M059J (cell line): ENCODE measurements at regions not wholly inside any gene's neighbourhood (a gene's known extent, or its start where the extent isn't known, plus 50 kb on each side); places are given as distances from the start of the nearest gene placed in this dataset.

Source experiments
- DNase-seq: peaks from one replicate; pipeline ENCODE4 v3.0.0-alpha.2; 2012; ENCODE audit warnings: low read depth

DNA sequence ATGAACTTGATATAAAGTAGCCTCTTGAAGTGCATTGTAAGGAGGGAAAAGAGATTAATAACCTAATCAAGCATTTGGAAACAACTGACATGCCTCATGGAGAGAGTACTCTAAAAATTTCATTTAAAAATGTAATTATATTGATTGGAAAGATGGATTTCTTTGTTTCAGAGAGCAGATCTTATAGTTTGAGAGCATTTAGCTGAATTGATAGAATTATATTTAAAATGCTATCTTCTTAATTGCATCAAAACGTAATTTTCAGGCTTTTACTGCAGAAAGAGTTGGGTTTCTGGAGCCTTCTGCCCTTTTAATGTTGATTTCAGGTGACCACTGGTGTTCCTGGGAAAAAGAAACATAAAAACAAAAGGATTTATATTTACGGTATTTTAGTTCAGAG, 130.6 kb downstream of the EDN3 start:
- no peak for DNase-seq

DNA sequence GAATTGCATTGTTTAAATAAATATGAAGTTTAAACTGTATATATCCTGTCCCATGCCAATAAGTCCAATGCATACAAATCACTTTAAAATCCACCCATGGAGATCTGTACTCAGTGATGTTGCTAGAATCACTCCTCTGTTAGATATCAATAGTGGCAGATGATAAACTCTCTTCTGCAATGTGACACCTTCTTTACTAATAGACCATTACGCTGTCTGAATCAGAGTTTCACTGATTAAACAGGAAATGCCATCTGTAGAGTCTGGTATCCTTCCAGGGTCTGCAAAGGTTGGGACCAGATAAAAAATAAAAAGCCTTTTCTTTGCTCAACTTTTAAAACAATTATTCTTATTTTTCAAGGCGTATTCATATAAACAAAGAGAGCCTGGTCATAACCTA, 134.5 kb downstream of the EDN3 start:
- DNase-seq = peak; percentile 16

DNA sequence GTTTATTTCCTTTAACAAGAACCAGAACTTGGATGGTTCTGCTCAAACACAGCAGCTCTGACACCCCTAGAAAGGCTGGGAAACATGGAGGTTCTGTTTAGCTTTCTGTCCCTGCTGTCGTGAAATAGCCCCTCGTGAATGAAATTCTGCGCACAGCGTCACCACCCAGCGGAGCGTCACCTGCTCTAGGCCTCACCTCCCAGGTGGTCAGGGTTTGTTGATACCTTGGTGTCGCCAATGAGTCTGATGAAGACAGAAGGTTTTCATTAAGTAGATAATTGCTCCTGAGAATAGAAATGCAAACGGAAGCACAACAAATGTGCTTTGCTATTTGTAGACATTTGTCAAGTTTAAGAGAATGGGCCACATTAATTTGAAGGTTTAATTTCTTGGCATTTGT, 135.1 kb downstream of the EDN3 start:
- no peak for DNase-seq

DNA sequence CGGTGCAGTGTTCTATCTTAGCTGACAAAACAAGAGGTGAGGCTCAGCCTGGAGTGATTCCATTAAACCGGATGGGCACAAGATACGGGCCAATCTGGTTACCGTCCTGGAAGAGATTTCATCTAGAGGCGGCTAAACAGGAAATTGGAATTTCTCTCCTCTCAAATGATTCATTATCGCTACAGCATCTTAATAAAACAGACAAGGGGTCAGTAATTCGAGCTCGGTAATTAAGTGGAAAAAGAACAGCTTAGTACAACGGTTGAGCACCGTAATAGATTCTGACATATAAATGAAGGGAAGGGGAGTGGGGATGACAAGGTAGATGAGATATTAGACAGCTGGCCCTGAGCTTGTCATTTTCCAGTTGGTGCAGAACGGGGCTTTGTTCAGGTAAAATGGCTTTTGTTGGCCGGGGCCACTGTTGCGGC, 137.2 kb downstream of the EDN3 start:
- DNase-seq = no peak

DNA sequence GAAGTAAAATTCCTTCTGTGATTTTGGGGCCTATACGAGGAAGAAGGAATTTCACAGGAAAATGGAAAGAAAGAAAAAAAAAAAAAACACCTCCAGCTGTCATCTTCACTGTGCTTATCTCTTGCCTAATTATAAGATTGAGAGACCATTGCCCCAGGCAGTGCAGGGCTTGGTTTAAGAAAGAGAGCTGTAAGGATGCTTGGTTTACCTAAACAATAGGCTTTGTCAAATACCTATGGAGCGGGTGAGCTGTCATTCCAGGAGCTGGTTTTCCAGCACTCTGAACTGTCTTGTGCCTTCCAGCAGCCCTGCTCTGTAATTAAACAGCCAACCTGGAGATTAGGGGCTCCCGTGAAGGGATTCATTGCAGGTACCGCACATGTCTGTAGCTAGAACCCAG, 137.8 kb downstream of the EDN3 start:
- DNase-seq = no peak

DNA sequence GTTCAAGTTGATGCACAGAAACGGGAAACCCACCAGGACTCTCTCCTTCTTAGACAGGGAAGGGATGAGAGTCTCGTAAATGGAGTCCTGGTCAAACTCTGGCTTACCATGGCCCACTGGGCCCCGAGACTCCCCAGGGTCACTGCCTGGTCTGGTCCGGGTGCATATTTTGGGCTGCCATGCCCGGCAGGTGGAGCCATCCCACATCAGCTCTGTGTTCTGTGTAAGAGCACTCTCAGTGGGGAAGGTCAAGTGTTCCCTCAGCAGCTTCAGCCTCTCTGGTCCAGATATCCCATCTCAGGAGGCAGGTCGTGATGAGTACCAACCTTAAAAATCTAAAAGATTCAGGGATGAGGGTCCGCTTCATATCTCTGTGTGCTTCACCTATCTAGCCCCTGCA, 138.8 kb downstream of the EDN3 start:
- DNase-seq = no peak

DNA sequence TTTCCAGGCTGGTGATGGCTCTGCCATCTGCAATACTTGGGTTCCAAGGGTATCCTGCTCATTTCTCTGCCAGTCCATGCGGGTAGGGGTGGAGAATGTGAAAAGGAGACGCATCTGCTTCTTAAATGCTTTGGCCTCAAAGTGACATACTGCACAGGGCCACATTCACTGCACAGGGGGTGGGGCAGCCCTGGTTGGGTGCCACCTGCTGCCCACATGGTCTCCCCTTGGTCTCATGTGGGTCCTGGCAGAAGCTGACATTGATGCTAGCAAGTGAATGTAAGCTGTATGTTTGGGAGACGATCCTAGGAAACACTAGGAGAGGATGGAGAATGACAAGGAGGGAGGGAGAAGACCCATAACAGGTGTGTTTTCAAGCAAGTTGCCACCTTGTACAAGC, 140.9 kb downstream of the EDN3 start:
- no peak for DNase-seq

DNA sequence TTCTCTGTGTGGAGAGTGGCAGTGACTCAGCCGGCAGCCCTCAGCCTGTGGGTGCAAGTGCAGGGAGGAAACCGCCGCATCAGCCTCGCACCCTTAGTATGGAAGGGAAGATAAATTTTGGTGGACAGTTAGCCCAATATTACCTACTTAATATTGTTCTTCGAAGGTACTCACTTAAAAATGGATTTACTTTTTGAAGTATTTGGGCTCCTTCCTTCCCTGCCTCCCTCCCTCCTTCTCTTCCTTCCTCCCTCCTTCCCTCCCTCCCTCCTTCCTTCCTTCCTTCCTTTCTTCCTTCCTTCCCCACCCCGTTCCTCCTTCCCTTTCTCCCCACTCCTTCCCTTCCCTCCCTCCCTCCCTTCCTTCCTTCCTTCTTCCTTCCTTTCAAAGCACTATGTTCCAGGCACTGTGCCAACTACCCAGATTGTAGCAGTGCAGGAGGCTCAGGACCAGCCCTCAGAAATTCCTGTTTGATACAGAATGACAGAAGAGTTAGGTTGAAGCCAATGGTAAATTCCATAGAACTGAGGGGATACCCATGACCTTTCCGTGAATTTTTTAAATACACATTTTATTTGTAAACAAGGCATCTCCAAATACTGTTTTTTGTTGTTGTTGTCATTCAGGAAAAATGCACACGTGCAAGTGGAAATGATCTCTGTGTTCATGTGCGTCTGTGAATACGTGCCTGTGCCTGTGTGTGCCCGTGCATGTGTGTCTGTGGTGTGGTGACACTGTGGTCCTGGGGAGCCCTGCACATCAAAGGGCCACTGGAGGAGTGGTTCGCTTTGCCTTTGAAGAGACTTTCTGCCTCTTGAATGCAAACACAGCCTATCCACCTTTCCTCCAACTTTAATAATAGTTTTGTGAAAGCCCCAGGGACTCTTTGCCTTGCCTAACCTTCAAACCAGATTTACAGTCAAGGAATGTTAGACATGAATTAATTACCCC, 141.7 kb downstream of the EDN3 start:
- DNase-seq = no peak

DNA sequence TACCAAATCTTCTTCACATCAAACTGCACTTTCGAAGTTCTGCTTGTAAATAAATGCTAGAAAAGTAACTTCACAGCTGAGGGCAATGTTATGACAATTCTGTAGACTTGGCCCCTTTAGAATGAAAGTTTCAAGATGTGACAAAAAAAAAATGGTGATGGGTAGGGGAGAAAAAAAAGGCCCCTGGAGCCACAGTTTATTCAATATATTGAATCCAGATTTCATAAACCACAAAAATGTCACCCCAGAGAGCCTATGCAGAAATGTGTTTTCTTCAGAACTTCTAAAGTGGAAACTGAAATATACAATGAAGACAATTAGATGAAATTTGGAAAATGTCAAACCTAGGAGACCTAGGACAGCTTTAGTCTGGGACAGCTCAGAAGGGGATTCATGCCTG, 143.1 kb downstream of the EDN3 start:
- DNase-seq = no peak

DNA sequence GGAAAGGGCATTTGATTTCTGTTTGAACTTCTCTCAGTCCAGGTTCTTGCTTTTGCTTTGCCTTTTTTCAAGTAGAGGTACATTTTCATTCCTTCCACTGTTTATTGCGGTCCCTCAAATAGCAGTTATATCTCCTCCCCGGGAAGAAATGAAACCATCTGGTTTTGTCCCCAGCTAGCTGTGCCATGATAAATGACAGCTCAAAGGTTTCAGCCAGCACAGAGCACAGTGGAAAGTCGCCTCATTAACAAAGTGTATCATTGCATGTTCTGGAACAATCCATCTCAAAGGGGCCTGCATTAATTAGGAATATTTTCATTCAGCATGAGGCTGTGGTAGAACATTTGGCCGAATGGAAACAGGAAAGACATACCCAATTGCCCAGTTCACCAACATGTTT, 146.0 kb downstream of the EDN3 start:
- no peak for DNase-seq

DNA sequence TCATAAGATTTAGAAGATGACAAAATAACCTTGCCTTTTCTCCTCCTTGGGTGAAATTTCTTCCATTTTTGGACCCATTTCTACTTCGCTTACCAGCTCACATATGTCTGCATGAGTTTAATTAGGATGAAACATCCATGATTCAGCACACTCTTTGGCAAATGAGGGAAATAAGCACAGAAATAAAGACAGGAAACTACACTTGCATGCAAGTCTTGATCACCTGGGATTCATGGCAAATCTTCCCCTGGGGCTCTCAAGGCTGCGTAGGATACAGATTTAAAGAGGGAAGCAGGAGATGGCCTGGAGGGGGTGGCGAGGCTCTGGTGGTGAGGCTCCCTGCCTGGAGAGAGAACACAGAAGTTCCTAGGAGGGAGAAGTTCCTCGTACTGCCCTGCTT, 147.8 kb downstream of the EDN3 start:
- peak; percentile 44 for DNase-seq

DNA sequence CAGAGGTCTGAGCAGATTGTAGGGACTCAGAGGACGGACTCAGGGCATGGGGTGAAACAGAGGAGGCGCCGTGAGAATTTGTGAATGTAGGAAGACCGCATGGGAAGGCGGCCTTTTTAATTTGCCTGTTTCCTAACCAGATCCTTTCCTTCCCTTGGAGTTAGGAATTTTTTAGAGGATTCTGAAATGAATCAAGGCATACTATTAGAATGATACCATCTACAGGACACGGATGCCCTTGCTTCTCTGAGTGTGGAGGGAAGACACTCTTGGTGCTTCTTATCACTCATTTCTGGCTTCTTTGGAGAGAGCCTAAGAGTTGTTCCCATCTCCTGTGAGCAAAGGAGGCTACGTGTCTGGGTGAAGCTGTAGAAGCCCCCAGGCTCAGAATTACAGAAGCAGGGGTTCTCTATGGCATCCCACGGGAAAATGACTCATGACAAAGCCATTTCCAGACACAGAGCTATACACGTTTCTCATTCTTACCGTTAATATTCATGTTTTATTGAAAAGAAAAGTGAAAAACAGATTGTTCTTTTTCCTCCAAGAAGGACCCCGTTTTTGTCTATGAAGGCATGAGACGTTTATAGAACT, 148.5 kb downstream of the EDN3 start:
- peak; percentile 23 for DNase-seq

DNA sequence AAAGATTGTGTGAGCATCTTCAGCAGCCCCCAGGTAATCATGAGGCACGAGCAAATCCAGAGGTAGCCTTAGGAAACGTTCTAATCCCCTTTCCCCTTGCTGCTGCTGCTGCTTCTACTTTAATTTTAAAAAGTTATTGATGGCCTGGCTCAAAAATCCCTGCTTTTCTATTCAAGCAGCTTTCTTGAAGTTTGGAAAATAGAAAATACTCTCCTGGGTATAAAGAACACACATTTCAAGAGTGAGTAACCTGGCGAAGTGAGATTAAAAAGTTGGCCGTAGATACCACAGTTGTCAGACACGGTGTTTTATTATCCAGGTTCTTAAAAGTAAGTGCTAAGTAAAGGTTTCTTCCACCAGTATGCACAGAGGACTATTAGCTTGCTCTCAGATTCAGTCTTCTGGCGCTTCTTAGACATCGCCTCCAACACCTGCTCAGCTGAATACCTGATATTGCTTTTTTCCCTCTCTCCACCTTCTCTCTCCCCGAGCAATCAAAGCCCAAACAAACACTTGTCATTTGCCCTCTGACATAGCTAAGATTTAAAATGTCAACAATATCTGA, 150.7 kb downstream of the EDN3 start:
- DNase-seq = no peak

DNA sequence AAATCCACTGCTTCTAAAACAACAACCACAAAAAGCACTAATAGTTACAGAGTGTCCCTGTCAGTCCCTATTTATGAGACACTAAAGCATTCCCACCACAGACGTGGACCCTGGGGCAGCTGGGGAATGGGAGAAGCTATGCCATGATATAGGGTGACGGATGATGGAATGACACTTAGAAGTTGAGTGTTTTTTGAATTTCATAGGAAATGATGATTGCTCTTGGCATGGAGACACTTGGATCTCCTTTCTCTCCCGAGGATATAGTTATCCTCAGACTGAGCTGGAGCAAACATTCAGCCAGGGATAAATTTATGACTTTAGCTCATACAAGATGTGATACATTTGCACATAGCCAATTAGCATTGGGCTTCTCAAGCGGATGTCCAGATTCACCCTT, 151.2 kb downstream of the EDN3 start:
- DNase-seq = no peak

DNA sequence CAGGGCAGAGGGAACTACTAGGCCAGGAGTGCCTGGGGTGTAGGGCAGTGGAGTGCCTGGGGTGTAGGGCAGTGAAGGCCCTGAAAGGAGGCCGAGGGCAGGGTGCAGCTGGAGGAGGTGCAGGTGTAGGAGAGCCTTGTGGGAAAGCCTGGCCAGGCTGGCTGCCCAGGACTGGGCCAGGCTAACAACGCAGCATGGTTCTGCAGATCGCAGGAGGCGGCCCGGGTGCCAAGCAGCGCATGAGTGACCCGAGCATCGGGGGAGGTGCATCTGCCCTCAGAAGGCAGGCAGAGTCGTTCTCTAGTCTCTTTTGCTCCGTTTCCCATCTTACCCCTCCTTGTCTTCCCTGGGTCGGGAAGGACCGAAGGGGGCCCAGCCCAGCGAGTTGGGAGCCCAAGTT, 151.5 kb upstream of the PHACTR3 start:
- DNase-seq = no peak

DNA sequence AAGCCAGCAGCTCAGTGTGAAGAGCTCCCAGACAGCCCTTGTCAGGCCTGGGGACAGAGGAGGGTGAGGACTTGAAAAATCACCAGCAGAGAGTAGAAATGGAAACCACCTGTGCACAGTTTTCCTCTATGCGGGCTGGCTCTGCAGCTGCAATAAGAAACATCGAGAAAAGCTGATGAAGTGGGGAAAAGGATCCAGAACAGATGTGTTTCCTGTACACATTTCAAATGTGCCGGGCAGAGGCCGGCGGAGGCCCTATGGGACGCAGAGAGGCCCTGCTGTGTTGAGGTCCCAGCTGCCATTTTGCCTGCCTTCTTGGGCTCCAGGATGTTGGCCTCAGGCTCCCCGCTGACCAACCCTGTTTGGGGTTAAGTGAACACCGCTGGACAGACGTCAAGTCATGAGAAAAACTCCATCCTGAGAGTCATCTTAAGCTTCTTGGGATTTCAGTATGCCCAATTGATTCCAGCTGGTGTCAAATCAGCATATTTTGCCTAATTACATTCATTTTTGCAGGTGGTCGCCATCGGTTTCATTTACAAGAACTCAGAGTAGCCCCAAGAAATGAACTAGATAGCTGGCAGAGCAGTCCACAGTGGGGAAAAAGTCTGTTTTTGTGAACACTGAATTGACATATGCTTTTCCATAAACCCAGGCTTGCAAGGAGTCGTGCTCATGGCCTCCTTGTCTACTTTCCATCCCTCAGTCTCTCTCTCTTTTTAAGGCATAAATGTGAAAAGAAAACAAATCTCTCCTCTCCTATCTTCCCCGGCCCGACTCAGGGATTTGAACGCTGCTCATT, 150.4 kb upstream of the PHACTR3 start:
- DNase-seq = no peak

DNA sequence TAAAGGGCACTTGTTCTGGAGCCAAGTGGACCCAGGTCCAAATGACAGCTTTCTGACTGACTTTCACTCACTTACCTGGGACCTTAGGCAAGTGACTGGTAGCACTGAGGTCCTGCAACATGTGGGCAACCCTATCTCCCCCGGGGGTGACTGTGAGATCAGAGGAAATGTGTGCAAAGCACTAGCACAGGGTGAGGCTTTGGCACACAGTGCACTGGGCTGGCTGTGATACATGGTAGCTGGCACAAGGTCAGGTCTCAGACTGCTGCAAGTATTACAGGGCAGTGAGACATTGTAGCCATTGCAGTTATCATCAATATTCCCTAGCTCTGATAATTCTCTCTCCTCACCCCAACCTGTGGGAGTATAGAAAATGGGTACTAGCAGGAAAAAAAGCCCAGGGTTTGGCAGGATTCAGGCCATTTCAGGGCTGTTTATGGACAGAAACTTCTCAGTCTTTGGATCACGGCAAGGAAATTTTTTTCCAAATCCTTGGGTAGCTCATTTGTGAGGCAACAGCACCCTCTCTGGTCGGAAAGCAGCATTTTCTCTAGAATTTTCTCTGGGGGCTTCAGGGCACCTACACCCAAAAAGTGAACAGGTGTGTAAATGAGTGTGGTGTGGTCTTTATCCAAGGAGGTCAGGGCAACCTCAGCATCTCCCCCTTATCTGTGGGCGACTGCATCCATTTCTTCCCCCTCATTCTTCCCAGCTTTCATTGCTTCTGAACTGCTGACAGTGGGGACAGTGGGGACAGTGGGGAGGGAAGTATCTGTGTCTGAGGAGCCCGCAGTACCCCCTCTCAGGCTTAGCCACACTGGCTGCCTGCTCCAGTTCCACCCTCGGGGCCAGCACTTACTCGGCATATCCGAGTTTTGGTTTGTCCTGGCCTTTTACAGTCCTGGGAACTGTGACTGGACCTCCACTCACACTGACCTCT, 148.7 kb upstream of the PHACTR3 start:
- DNase-seq = peak; percentile 12

DNA sequence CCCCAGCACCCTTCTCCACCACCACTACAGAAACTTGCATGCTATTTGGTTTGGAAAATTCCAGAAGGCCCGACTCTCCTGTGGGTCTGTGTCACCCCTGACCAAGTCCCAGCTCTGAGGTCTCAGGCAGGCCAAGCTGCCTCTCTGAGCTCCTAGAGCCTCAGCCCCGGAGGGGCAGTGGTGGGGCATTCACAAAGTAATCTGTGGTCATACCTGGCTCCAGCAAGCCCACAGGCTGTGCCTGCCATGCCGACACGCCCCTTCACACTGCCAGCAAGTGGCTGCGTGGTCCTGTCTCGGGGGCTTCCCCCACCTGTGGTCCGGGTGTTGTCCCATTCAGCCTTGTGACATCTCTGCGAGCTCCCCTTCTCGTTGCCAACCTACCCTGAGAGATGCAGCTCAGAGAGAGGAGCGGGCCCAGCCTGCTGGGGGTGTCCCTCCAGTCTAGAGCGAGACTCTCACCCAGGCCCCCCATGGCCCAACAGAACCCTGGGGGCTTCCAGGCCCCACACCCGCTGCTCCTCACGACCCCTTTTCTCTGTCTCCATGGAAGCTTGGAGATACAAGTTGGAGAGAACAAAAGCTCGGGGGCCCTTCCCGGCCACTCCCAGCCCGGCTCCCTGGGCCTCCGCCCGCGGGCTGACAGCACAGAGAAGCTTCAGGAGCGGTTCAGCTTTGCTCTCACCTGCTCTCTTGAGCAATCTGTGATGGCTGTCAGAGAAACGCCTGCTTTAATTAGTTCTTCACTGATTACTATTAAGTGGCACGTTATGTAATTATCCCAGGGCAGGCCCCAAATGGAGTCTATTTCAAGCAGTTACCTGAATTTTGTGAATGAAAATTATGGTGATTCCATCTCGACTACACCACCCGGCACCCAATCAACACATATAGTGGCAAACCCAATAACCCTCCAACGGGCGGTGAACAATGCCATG, 147.7 kb upstream of the PHACTR3 start:
- no peak for DNase-seq

DNA sequence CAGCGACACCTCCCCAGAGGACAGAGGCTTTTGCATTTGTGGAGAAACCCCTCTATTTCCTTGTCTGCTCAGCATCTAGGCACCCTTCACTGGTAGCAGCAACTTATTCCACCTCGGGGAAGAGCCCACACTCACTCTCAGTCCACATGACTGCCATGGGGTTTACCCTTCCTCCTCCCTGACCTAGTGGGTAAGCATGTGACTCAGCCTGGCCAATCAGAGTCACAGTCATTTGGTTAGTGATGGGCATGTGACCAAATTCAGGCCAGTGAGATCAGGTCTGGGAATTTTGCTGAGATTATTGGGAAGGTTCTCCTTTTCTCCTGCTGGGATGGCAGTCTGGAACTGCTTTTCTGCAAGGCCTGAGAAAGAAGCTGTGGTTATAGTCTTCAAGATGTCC, 145.7 kb upstream of the PHACTR3 start:
- DNase-seq = no peak

DNA sequence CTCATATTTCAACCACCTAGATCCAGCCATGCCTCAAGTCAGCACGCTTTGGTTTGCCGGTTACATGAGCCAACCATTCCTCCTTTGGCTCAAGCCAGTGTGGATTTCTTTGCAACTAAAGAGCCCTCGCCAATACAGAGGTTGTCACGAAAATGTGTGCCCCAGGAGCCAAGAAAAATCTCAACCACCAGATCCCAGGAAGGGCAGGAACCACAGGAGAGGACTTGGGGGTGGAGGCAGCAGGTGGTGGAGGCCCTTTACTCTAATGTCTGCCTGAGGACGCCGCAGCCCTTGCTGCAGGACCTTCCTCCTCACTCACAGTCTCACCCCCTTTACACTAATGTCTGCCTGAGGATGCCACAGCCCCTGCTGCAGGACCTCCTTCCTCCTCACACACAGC, 144.8 kb upstream of the PHACTR3 start:
- no peak for DNase-seq
